HPDE6-E6E7 (cell line): ENCODE measurements at regions not wholly inside any gene's neighbourhood (a gene's known extent, or its start where the extent isn't known, plus 50 kb on each side); places are given as distances from the start of the nearest gene placed in this dataset.
"Not testable (repeated sequence)": the region's sequence is repeated elsewhere in the genome, so short reads cannot be mapped to it uniquely, and the experiment has no call there.

Experiments used
- DNase-seq: peaks from one replicate; pipeline ENCODE4 v3.0.0; 2011; ENCODE audit warnings: missing footprints; ENCODE audit errors: extremely low spot score

- DNase-seq, result no peak
Observed at GRCh38 chr13:76620036-76620435, 266.2 kb downstream of the KCTD12 start.

- DNase-seq, result no peak
Observed at GRCh38 chr13:76619631-76620030, 266.6 kb downstream of the KCTD12 start.

GRCh38 chr13:76610819-76611415 lies 275.3 kb downstream of the KCTD12 start:
- DNase-seq, result no peak

GRCh38 chr13:76609643-76610042 lies 276.6 kb downstream of the KCTD12 start:
- DNase-seq, result no peak

- DNase-seq, result no peak
Observed at GRCh38 chr13:76607866-76608265, 278.3 kb downstream of the KCTD12 start.

GRCh38 chr13:76600081-76600480 lies 286.1 kb downstream of the KCTD12 start:
- no peak for DNase-seq

GRCh38 chr13:76597868-76598267 lies 288.3 kb downstream of the KCTD12 start:
- DNase-seq, result no peak

- DNase-seq, result no peak
Observed at GRCh38 chr13:76596216-76596615, 290.0 kb downstream of the KCTD12 start.

- DNase-seq, result no peak
Observed at GRCh38 chr13:76594435-76594834, 291.8 kb downstream of the KCTD12 start.

- DNase-seq, result no peak
Observed at GRCh38 chr13:76586842-76587241, 299.4 kb downstream of the KCTD12 start.

GRCh38 chr13:76579701-76580100 lies 306.5 kb downstream of the KCTD12 start:
- DNase-seq, result no peak

- DNase-seq, result not testable (repeated sequence)
Observed at GRCh38 chr13:76575634-76576033, 310.6 kb downstream of the KCTD12 start.

GRCh38 chr13:76570510-76570971 lies 315.7 kb downstream of the KCTD12 start:
- no peak for DNase-seq

- DNase-seq, result no peak
Observed at GRCh38 chr13:76556627-76557026, 329.6 kb downstream of the KCTD12 start.

GRCh38 chr13:76552807-76553206 lies 333.4 kb downstream of the KCTD12 start:
- no peak for DNase-seq

GRCh38 chr13:76552041-76552772 lies 334.0 kb downstream of the KCTD12 start:
- DNase-seq, result no peak

GRCh38 chr13:76542176-76542575 lies 344.0 kb downstream of the KCTD12 start:
- DNase-seq, result no peak

GRCh38 chr13:76538004-76538403 lies 348.2 kb downstream of the KCTD12 start:
- no peak for DNase-seq

- DNase-seq, result no peak
Observed at GRCh38 chr13:76533251-76533650, 353.0 kb downstream of the KCTD12 start.

- DNase-seq, result no peak
Observed at GRCh38 chr13:76527041-76527440, 359.2 kb downstream of the KCTD12 start.

- no peak for DNase-seq
Observed at GRCh38 chr13:76523740-76524340, 362.4 kb downstream of the KCTD12 start.

- no peak for DNase-seq
Observed at GRCh38 chr13:76522083-76522755, 364.0 kb downstream of the KCTD12 start.
